OCI-LY7 (cell line): ENCODE measurements at regions not wholly inside any gene's neighbourhood (a gene's known extent, or its start where the extent isn't known, plus 50 kb on each side); places are given as distances from the start of the nearest gene placed in this dataset.
A peak's percentile ranks its signal among the peaks of the same experiment; 100 is the strongest.

ENCODE experiments used
- BruUV-seq: library from RNA; stranded (reverse); fragments of 400-500 nt; replicated peaks from 2 replicates; lab custom pipeline; 2021; lab: Mats Ljungman, UMichigan
- CTCF ChIA-PET: fragments of 300-600 bp; sonication (Branson Sonifier 250); formaldehyde crosslinking; loops from one replicate; lab custom pipeline; 2022; ENCODE audit warnings: antibody characterized with exemption; ENCODE audit not compliant: unreplicated experiment; lab: Charles Lee
- POLR2A ChIA-PET: fragments of 300-600 bp; sonication (Branson Sonifier 250); formaldehyde crosslinking; loops from one replicate; lab custom pipeline; 2022; ENCODE audit warnings: antibody characterized with exemption; lab: Charles Lee
- DNase-seq: peaks from one replicate; pipeline ENCODE4 v3.0.0-alpha.2; 2015; ENCODE audit warnings: low spot score
- H2AFZ ChIP-seq: fragments of 200-600 bp; sonication (generic), shearing (Covaris generic); 2 replicates; pipeline ENCODE4 v1.6.1; 2014; ENCODE audit warnings: mild to moderate bottlenecking, antibody characterized with exemption, low read length, moderate library complexity
- H3K27ac ChIP-seq: fragments of 200-600 bp; sonication (generic); 2 replicates; pipeline ENCODE4 v1.5.1; 2014; ENCODE audit warnings: mixed run types, low read depth, mild to moderate bottlenecking, moderate library complexity, low read length, inconsistent platforms; ENCODE audit not compliant: poor library complexity, severe bottlenecking
- H3K36me3 ChIP-seq: fragments of 200-600 bp; sonication (generic); 2 replicates; pipeline ENCODE4 v1.6.1; 2014; ENCODE audit warnings: mild to moderate bottlenecking, antibody characterized with exemption, low read length, moderate library complexity, mixed read lengths; ENCODE audit not compliant: insufficient read depth
- H3K4me1 ChIP-seq: fragments of 200-600 bp; sonication (generic); 2 replicates; pipeline ENCODE4 v1.5.1; 2014; ENCODE audit warnings: mild to moderate bottlenecking, low read length; ENCODE audit not compliant: insufficient read depth, poor library complexity, severe bottlenecking
- H3K4me2 ChIP-seq: fragments of 200-600 bp; sonication (generic); 2 replicates; pipeline ENCODE4 v1.6.1; 2014; ENCODE audit warnings: mild to moderate bottlenecking, low read length
- H3K4me3 ChIP-seq: fragments of 200-600 bp; sonication (generic); 2 replicates; pipeline ENCODE4 v1.5.1; 2014; ENCODE audit warnings: mild to moderate bottlenecking, low read depth, low read length; ENCODE audit not compliant: poor library complexity, severe bottlenecking
- H3K79me2 ChIP-seq: fragments of 200-600 bp; sonication (generic); 2 replicates; pipeline ENCODE4 v1.6.1; 2016; ENCODE audit warnings: low read depth, mild to moderate bottlenecking, low read length, moderate library complexity, mixed read lengths; ENCODE audit not compliant: insufficient read depth
- H3K9me2 ChIP-seq: fragments of 200-600 bp; sonication (generic); 2 replicates; pipeline ENCODE4 v1.6.1; 2016; ENCODE audit warnings: mild to moderate bottlenecking, low read length, mixed read lengths; ENCODE audit not compliant: insufficient read depth
- H3K9me3 ChIP-seq: fragments of 200-600 bp; sonication (generic); 2 replicates; pipeline ENCODE4 v1.6.1; 2014; ENCODE audit warnings: mild to moderate bottlenecking, mixed run types, low read length, mixed read lengths
- H4K20me1 ChIP-seq: fragments of 200-600 bp; sonication (generic); 2 replicates; pipeline ENCODE4 v1.6.1; 2014; ENCODE audit warnings: mild to moderate bottlenecking, antibody characterized with exemption, low read length, moderate library complexity, mixed read lengths; ENCODE audit not compliant: insufficient read depth
- EZH2phosphoT487 ChIP-seq: fragments of 200-600 bp; sonication (generic); IDR thresholded peaks from 2 replicates; pipeline ENCODE4 v1.6.1; 2018; ENCODE audit warnings: low read depth, borderline replicate concordance, mild to moderate bottlenecking, mixed run types, antibody characterized with exemption, low read length, moderate library complexity, mixed read lengths
- intact Hi-C: fragments of 100-400 bp; cut with micrococcal nuclease; formaldehyde crosslinking; loops from one replicate; pipeline ENCODE4 v1.10.0; 2022; ENCODE audit not compliant: unreplicated experiment
- TF ChIP-seq, protein P1 (sequence below): fragments of 200-600 bp; sonication (generic); conservative IDR thresholded peaks from 2 replicates; pipeline ENCODE4 v1.5.1; 2014; ENCODE audit warnings: mild to moderate bottlenecking, antibody characterized with exemption, low read length, moderate library complexity, mixed read lengths

DNA sequence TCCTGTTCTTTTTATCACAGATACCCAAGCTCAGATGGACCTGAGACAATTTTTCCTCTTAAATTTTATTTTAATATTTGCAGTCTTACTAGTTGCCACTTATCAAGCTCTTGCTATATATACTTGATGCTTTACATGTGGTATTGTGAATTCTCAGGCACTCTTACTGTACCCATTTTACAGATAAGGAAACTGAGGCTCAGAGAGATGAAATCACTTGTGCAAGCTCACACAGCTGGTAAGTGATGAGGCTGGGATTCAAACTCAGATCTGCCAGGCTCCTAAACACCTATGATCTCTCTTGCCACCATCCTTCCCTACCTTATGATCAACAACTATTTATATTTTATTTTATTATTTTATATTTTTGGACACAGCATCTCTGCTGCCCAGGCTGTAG lies 133.0 kb upstream of the LHX5 start:
- H3K9me3 ChIP-seq, result no peaks in the 10 kb centered on the region
- no peaks in the 10 kb centered on the region for H3K79me2 ChIP-seq
- ChIA-PET POLR2A (interaction anchor here (0.6 kb wide), 1 partner anchor 157 kb away, joined by 3 read pairs; no protein-coding TSS in a partner anchor), CTCF (no interaction called here)
- no peak overlapping the region for H3K27ac ChIP-seq
- TF ChIP-seq, protein P1, sequence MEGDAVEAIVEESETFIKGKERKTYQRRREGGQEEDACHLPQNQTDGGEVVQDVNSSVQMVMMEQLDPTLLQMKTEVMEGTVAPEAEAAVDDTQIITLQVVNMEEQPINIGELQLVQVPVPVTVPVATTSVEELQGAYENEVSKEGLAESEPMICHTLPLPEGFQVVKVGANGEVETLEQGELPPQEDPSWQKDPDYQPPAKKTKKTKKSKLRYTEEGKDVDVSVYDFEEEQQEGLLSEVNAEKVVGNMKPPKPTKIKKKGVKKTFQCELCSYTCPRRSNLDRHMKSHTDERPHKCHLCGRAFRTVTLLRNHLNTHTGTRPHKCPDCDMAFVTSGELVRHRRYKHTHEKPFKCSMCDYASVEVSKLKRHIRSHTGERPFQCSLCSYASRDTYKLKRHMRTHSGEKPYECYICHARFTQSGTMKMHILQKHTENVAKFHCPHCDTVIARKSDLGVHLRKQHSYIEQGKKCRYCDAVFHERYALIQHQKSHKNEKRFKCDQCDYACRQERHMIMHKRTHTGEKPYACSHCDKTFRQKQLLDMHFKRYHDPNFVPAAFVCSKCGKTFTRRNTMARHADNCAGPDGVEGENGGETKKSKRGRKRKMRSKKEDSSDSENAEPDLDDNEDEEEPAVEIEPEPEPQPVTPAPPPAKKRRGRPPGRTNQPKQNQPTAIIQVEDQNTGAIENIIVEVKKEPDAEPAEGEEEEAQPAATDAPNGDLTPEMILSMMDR, result no peak
- no peak for TF ChIP-seq EZH2phosphoT487
- H3K9me2 ChIP-seq, result no peaks in the 10 kb centered on the region
- H3K4me2 ChIP-seq, result no peak overlapping the region
- no peak for DNase-seq
- H3K4me1 ChIP-seq, result no peaks in the 10 kb centered on the region
- no TSS peak for BruUV-seq
- intact Hi-C loops, result no loop called here
- H3K4me3 ChIP-seq, result no peak overlapping the region
- H3K36me3 ChIP-seq, result no peaks in the 10 kb centered on the region
- H4K20me1 ChIP-seq, result no peaks in the 10 kb centered on the region
- no peak overlapping the region for H2AFZ ChIP-seq

DNA sequence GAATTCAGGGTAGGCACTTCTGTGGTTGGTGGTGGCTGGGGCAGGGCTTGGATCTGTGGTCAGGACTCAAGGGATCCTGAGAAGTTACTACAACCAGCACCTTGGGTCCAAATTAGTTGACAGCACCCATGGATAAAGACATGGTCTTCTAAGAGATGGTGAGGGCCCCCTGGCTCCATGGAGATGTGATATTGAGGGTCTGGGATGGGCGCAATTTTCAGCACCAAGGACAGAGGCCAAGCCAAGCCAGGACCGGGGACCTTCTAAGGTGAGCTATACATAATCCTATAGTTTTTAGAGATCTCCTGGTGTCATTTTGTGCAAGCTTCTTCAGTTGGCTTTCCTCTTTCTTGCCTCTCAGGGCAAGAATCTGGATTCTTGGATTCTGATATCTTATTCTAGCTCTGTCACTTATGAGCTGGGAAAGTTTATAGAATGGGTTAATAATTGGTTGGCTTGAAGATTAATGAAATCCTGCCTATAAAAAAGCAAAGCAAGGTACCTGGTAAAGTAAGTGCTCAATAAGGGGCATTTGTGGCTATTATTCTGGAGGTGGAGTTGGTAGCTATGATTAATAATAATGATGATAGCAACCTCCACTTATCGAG lies 130.1 kb upstream of the LHX5 start:
- H3K4me3 ChIP-seq, result no peak overlapping the region
- H3K4me1 ChIP-seq, result no peaks in the 10 kb centered on the region
- no peak overlapping the region for H2AFZ ChIP-seq
- TF ChIP-seq EZH2phosphoT487, result no peak
- TF ChIP-seq, protein P1, result no peak
- H3K9me2 ChIP-seq, result no peaks in the 10 kb centered on the region
- POLR2A ChIA-PET, result no interaction called here
- H3K79me2 ChIP-seq, result no peaks in the 10 kb centered on the region
- DNase-seq, result peak; percentile 14
- H3K27ac ChIP-seq, result no peak overlapping the region
- H3K9me3 ChIP-seq, result no peaks in the 10 kb centered on the region
- H3K36me3 ChIP-seq, result no peaks in the 10 kb centered on the region
- H3K4me2 ChIP-seq, result no peak overlapping the region
- CTCF ChIA-PET, result no interaction called here
- intact Hi-C loops, result no loop called here
- H4K20me1 ChIP-seq, result no peaks in the 10 kb centered on the region
- BruUV-seq, result no TSS peak

DNA sequence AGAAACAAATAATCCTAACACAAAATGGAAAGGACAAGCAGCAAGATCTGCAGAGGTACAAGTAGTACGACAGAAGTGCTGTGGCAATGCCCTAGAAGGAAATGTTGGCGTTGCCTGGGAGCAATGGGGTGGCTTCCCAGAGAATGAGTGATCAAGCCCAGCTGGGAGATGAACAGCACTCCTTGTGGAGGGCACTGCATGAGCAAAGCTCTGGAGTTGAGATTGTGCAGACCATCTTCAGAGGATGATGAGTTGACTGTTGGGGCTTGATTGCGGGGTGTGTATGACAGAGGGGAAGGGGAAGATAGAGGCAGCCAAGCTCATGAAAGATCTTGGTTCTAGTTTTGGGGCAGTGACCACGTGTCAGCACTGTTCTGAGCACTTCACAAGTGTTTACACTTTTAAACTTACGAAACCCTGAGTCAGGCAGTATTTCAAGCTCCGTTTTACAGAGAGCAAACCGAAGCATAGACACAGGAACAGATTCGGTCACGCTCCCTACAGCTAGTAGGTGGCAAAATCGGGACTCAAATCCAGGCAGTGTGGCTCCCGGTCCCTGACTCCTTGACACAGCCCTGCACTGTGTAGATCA lies 127.2 kb upstream of the LHX5 start:
- intact Hi-C loops, result no loop called here
- no peaks in the 10 kb centered on the region for H3K9me2 ChIP-seq
- ChIA-PET POLR2A (no interaction called here), CTCF (no interaction called here)
- no peaks in the 10 kb centered on the region for H3K79me2 ChIP-seq
- H3K4me1 ChIP-seq, result no peaks in the 10 kb centered on the region
- H4K20me1 ChIP-seq, result no peaks in the 10 kb centered on the region
- H3K27ac ChIP-seq, result no peak overlapping the region
- no peaks in the 10 kb centered on the region for H3K36me3 ChIP-seq
- no peak overlapping the region for H3K4me2 ChIP-seq
- H3K9me3 ChIP-seq, result no peaks in the 10 kb centered on the region
- no peak for DNase-seq
- TF ChIP-seq EZH2phosphoT487, result no peak
- TF ChIP-seq, protein P1, result no peak
- H2AFZ ChIP-seq, result no peak overlapping the region
- no peak overlapping the region for H3K4me3 ChIP-seq
- BruUV-seq, result no TSS peak
